ENCODE measurements at regions not wholly inside any gene's neighbourhood (a gene's known extent, or its start where the extent isn't known, plus 50 kb on each side); places are given as distances from the start of the nearest gene placed in this dataset.

DNA sequence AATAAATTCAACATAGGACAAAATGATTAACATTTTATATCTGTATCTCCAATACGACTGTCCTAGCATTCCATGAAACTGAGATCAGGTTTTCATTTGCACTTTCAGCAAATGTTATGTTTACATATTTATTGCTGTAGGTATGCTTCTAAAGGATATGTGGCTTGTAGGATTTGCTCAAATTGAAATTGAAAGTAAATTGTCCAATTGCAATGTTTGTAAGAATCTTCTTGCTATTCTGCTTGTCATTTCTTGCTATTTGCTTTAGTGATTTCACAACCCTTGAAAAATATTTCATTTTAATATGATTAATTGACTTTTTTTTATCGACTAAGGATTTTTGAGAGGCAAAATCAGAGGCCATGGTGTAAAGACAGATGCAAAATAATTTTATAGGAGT is 904.2 kb upstream of the RAG2 start:
- no peak overlapping the region for H3K4me3 ChIP-seq
- no peaks in the 10 kb centered on the region for H3K4me1 ChIP-seq (replicated peaks)
- intact Hi-C loops (cut with DNase I) = no loop called here
- H3K27me3 ChIP-seq (replicated peaks; ENCODE audit: insufficient read depth) = no peaks in the 10 kb centered on the region
- no peaks in the 10 kb centered on the region for H3K9me3 ChIP-seq
- no peaks in the 10 kb centered on the region for H3K36me3 ChIP-seq
- H3K27ac ChIP-seq = no peak overlapping the region
- TF ChIP-seq POLR2AphosphoS5 (IDR thresholded peaks at IDR 0.05) (no peak), POLR2A (IDR thresholded peaks at IDR 0.05) (no peak)
- TF ChIP-seq, protein P1, sequence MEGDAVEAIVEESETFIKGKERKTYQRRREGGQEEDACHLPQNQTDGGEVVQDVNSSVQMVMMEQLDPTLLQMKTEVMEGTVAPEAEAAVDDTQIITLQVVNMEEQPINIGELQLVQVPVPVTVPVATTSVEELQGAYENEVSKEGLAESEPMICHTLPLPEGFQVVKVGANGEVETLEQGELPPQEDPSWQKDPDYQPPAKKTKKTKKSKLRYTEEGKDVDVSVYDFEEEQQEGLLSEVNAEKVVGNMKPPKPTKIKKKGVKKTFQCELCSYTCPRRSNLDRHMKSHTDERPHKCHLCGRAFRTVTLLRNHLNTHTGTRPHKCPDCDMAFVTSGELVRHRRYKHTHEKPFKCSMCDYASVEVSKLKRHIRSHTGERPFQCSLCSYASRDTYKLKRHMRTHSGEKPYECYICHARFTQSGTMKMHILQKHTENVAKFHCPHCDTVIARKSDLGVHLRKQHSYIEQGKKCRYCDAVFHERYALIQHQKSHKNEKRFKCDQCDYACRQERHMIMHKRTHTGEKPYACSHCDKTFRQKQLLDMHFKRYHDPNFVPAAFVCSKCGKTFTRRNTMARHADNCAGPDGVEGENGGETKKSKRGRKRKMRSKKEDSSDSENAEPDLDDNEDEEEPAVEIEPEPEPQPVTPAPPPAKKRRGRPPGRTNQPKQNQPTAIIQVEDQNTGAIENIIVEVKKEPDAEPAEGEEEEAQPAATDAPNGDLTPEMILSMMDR (IDR thresholded peaks at IDR 0.05) = no peak
- no peak for DNase-seq (ENCODE audit: low spot score)
- 77% methylated on average over 2 of the region's 2 CpGs for WGBS

DNA sequence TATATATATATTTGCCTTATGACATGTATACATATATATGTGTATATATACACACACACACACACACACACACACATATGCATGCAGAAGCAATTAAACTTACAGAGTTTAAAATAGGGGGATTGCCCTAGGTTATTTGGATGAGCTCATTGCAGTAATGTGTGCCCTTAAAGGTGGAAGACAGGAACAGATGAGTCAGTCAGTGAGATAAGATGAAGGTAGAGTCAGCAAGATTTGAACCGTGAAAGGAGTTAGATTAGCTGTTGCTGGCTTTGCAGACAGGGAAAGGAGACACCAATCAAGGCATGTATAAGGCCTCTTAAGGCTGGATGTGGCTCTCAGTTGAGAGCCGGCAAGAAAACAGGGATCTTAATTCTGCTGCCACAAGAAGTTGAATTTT is 902.4 kb upstream of the RAG2 start:
- no peak for TF ChIP-seq POLR2A (IDR thresholded peaks at IDR 0.05)
- TF ChIP-seq POLR2AphosphoS5 (IDR thresholded peaks at IDR 0.05) = no peak
- TF ChIP-seq, protein P1 (IDR thresholded peaks at IDR 0.05) = no peak
- intact Hi-C loops (cut with DNase I) = no loop called here
- 81% methylated on average over 2 of the region's 2 CpGs for WGBS
- H3K4me1 ChIP-seq (replicated peaks) = no peaks in the 10 kb centered on the region
- no peak overlapping the region for H3K27ac ChIP-seq
- no peaks in the 10 kb centered on the region for H3K27me3 ChIP-seq (replicated peaks; ENCODE audit: insufficient read depth)
- H3K36me3 ChIP-seq = no peaks in the 10 kb centered on the region
- H3K9me3 ChIP-seq = no peaks in the 10 kb centered on the region
- no peak for DNase-seq (ENCODE audit: low spot score)
- no peak overlapping the region for H3K4me3 ChIP-seq

DNA sequence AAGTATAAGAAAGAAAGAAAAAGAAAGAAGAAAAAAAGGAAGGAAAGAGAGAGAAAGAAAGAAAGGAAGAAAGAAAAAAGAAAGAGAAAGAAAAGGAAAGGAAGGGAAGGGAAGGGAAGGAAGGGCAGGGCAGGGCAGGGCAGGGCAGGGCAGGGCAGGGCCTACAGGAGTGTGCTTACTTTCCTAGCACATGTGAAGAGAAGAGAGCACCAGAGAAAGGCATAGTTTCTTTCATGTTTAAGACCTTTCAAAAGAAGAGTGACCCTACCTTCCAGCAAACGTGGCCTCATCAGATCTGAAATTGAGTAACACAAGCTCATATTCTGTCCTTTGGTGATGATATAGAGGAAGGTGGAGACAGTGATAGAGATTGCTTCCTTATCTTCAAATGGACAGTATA is 899.3 kb upstream of the RAG2 start:
- TF ChIP-seq, protein P1 (IDR thresholded peaks at IDR 0.05) = no peak
- no peak for TF ChIP-seq POLR2AphosphoS5 (IDR thresholded peaks at IDR 0.05)
- TF ChIP-seq POLR2A (IDR thresholded peaks at IDR 0.05) = no peak
- no peak for DNase-seq (ENCODE audit: low spot score)
- H3K9me3 ChIP-seq = no peaks in the 10 kb centered on the region
- WGBS = 60% methylated on average over 1 of the region's 1 CpG
- intact Hi-C loops (cut with DNase I) = no loop called here
- H3K27me3 ChIP-seq (replicated peaks; ENCODE audit: insufficient read depth) = no peaks in the 10 kb centered on the region
- H3K4me3 ChIP-seq = no peak overlapping the region
- no peak overlapping the region for H3K27ac ChIP-seq
- H3K4me1 ChIP-seq (replicated peaks) = no peaks in the 10 kb centered on the region
- H3K36me3 ChIP-seq = no peaks in the 10 kb centered on the region

DNA sequence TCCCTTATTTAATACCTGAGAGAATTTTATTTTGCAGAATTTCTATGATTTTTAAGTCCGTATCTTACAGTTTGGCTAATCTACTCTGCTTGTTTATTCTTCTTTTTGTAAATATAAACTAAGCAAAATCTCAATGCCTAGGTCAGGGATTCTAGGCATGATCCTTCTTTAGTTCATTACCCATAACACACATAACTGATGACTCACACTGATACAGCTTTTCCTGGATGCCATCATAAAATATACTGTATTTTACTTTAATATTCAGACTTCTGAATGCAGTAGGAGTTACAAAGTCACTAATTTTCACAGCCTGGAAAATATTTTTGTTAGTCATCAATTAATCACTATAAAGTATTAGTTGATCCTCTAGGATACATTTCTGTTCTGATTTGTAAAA is 898.2 kb upstream of the RAG2 start:
- H3K4me3 ChIP-seq = no peak overlapping the region
- no peak overlapping the region for H3K27ac ChIP-seq
- no peaks in the 10 kb centered on the region for H3K36me3 ChIP-seq
- TF ChIP-seq POLR2AphosphoS5 (IDR thresholded peaks at IDR 0.05) = no peak
- TF ChIP-seq POLR2A (IDR thresholded peaks at IDR 0.05) = no peak
- TF ChIP-seq, protein P1 (IDR thresholded peaks at IDR 0.05) = no peak
- intact Hi-C loops (cut with DNase I) = no loop called here
- H3K4me1 ChIP-seq (replicated peaks) = no peaks in the 10 kb centered on the region
- no peaks in the 10 kb centered on the region for H3K9me3 ChIP-seq
- H3K27me3 ChIP-seq (replicated peaks; ENCODE audit: insufficient read depth) = no peaks in the 10 kb centered on the region
- DNase-seq (ENCODE audit: low spot score) = no peak
- 90% methylated on average over 1 of the region's 1 CpG for WGBS

DNA sequence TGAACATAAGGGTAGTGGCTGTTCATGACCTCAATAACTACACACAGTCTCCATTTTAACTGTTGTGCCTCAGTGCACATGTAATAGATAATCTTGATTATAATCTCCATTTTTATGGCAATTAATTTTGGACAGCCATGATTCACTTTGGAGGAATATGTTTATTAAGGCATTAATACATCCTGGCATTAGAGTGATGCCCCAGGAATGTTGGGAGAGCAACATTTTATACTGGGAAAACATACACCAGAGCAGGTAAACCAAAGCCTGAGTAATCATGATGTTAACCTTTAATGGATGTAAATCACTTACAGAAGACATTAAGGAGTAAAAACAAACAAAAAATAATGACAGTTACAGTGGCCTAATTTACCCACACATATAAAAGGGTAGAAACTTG is 886.3 kb upstream of the RAG2 start:
- no peaks in the 10 kb centered on the region for H3K4me1 ChIP-seq (replicated peaks)
- H3K36me3 ChIP-seq = no peaks in the 10 kb centered on the region
- TF ChIP-seq, protein P1 (IDR thresholded peaks at IDR 0.05) = no peak
- no peak for TF ChIP-seq POLR2AphosphoS5 (IDR thresholded peaks at IDR 0.05)
- no peak for TF ChIP-seq POLR2A (IDR thresholded peaks at IDR 0.05)
- intact Hi-C loops (cut with DNase I) = no loop called here
- H3K27me3 ChIP-seq (replicated peaks; ENCODE audit: insufficient read depth) = no peaks in the 10 kb centered on the region
- no peak overlapping the region for H3K27ac ChIP-seq
- no peak for DNase-seq (ENCODE audit: low spot score)
- no peaks in the 10 kb centered on the region for H3K9me3 ChIP-seq
- H3K4me3 ChIP-seq = no peak overlapping the region
